GM19468 (cell line): ENCODE measurements at regions not wholly inside any gene's neighbourhood (a gene's known extent, or its start where the extent isn't known, plus 50 kb on each side); places are given as distances from the start of the nearest gene placed in this dataset.
"Not testable (repeated sequence)": the region's sequence is repeated elsewhere in the genome, so short reads cannot be mapped to it uniquely, and the experiment has no call there.

Experiments used
- ATAC-seq: cut with Tn5 transposase; IDR thresholded peaks from one replicate; pipeline ENCODE4 v1.9.1; 2021; ENCODE audit warnings: mild to moderate bottlenecking, moderate library complexity, moderate number of reproducible peaks; ENCODE audit not compliant: unreplicated experiment; ENCODE audit errors: extremely low read depth

DNA sequence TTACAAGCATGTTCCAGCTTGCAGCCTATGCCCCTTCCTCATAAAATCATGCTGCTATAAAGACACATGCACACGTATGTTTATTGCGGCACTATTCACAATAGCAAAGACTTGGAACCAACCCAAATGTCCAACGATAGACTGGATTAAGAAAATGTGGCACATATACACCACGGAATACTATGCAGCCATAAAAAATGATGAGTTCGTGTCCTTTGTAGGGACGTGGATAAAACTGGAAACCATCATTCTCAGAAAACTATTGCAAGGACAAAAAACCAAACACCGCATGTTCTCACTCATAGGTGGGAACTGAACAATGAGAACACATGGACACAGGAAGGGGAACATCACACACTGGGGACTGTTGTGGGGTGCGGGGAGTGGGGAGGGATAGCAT is 75.3 kb upstream of the ZNF746 start:
- ATAC-seq: not testable (repeated sequence)

DNA sequence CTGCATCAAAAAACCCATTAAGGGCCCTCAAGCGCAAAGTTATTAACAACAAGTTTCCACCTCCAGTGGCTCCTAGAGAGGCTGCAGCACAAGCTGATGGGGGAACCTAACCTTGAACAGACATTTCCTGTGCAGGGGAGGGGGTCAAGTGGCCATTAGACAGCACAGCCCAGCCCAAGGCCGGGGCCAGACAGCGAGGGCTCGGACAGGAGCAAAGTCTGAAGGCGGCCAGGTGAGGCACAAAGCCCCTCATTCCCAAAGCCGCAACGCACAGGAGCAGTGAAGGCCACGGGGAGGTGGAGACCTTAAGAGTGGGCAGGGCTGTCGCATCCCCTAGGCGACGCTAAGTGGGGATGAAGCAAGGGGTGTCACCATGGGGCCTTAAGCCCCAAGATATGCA is 73.2 kb upstream of the ZNF746 start:
- no peak for ATAC-seq

DNA sequence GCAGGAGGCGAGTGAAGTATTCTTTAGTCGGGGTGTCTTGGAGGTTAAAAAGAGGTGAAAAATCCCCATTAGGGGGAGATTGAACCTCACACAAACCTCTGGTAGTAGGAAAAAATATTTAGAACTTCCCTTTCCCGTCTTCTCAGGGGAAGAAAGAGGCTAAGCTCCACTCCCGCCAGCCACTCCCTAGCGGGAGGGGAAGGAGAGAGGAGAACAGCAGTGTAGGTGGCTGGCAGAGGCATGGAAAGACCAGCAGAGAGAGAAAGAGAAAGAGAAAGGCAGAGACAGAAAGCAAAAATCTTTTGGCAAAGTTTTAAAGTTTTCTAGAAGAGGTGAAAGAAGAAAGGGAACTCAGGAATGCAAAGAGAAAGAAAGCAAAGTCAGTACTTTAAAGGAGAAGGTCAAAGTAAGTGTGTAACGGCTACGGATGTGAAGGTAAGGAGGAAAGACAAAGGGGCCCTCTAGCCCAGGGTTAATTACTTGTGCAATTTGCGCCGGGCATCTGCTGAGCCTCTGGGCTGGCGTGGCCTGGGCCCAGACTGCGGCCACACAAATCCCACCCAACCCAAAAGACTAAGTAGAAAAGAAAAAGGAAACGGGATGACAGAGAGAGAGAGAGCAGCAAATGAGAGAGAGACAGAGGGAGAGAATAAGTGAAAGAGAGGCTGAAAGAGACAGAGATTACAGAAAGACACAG is 72.3 kb upstream of the ZNF746 start:
- ATAC-seq: no peak

DNA sequence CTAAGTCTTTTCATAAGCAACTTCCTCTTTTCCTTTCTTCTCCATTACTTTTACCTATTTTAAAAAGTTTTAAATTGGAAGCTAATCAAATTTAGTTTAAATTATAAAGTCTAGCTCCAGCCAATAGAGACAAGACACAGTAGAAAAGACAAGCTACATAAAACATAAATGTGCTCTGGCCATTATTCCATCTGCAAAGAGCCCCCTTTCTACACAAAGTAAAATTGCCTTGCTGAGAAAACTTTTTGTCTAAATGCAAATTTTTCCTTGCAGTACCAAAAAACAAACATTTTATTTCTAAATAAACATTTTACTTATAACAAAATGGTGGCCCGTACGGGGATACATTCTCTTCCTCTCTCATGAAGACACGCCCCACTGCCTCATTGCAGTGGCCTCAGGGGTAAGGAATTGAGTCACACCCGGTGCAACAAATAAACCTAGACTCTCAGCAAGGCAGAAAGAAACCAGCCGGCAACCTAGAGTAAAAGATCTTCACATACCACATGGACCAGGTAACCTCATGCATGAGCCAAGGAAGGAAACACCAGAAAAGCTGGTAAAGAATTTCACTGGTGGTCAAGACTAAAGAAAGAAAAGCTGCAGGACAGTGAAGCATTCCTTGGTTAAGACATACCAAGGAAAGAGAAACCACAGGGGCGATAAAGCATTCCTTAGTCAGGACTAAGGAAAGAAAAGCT is 71.6 kb upstream of the ZNF746 start:
- no peak for ATAC-seq

DNA sequence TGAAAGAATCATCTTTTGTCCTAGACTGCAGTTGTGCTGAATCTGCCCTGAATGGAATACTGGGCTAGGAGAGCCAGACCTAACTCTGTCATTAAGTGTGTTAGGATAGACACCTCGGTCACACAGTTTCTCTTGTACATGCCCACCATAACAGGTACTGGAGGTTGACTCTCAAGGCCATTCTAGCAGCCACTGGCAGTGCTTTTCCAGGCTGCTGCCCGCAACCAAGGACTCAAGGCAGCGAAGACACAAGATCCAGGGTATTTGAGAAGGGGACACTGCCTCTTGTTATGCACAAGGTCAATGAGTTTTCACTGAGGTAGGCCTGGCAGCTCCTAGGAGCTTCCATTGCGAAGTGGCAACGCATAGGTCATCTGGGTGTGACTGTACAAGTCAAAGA is 70.6 kb upstream of the ZNF746 start:
- no peak for ATAC-seq

DNA sequence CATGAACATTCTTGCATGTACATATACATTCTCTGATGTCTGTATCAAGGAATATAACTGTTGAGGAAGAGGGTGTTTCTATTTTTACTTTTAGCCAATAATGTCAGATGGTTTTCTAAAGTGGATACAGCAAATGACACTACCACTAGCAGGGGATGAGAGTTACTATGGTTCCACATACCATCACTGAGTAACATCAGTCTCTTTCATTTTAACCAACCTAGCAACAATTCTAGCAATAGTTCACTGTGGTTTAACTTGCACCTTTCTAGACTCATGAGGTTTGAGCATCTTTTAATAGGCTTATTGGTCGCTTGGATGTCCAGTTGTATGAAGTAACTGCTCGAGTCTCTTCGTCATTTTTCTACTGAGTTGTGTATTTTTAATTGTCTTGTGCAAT is 68.5 kb upstream of the ZNF746 start:
- ATAC-seq: no peak

DNA sequence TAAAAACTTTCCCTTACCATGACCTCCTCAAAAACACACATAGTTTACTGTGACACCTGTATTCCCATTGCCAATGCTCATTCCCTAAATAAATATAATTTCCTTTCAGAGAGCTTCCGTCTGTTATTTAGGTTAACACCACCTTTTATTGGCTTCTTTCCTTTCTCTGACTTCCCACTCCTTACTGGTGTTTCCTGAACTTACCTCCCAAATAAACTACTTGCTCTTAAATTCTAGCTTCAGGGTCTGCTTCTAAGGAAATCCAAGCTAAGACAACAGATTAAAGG is 67.4 kb upstream of the ZNF746 start:
- no peak for ATAC-seq

DNA sequence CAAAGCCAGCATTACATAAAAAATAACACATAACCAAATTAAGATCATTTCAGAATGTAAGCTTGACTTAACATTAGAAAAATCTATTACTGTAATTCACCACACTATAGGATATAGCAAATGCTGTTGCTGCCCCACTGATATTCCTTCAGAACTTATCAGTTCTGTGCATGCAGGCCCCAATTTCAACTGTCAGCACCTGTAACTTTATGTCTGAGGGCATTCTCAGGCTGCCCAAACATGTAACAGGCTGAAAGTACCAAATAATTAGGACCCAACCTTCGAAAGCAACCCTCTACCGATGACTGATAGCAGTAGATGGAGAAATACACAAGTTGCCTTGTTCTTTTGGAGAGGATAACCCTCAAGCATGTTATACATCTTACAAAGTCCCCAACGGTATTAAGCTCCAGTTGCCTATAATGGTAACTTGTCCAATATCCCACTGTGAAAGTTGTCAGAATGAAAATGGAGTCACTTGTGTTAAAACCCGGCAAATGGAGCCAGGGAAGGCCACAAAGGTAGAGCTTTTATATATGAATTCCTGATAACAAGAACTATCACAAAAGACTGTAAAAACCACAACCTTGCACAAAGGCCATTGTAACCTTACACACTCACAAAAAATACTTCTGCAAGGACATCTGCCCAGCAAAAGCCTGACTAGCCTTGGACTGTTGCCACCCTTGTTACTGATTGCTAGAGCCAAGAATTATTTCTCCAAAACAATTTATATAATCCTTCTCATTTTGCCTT is 66.9 kb upstream of the ZNF746 start:
- no peak for ATAC-seq

DNA sequence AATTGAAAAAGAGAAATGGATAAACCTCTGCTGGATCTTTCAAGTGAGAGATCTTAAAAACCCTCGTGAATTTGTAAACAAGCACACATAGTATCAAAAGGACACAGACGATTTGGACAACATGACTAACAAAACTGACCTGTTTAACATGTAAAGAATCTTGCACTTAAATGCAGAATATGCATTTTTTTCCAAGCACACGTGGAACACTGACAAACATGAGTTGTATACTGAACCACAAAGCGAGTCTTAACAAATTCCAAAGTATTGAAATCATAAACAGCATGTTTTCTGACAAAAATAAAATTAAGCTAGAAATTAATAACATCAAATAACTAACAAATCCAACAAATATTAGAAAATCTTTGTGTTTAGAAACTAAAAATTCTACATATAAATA is 65.0 kb upstream of the ZNF746 start:
- no peak for ATAC-seq

DNA sequence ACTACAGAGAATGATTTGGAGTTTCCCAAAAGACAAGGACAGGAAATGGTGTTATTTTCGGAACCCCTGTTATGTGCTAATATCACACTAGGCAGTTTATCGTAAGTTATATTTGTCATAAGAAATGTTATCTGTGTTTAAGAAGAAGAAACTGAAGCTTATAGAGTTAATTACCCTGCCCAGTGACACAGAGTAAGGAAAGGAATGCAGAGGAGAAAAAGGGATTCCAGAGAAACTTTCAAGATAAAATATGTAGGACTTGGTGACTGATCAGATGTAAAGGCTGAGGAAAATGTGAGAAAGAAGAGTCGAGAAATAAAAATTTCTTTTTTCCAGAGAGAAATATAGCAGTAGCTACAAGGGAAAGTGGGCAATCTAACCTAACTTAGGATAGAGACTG is 63.5 kb upstream of the ZNF746 start:
- no peak for ATAC-seq

DNA sequence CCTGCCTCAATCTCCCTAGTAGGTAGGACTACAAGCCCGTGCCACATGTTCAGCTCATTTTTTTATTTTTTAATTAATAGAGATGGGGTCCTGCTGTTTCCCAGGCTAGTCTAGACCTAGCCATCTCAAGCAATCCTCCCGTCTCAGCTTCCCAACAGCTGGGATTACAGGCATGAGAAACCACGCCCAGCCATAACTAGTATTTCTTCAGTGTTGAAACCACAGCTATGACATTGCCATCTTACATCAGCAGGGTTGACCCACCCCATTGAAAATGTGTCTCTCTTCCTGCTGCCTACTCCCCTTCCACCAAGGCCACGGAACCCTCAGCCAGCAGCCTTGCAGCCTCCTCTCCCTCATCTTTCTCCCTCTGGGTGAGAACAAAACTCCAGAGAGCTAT is 62.1 kb upstream of the ZNF746 start:
- no peak for ATAC-seq

DNA sequence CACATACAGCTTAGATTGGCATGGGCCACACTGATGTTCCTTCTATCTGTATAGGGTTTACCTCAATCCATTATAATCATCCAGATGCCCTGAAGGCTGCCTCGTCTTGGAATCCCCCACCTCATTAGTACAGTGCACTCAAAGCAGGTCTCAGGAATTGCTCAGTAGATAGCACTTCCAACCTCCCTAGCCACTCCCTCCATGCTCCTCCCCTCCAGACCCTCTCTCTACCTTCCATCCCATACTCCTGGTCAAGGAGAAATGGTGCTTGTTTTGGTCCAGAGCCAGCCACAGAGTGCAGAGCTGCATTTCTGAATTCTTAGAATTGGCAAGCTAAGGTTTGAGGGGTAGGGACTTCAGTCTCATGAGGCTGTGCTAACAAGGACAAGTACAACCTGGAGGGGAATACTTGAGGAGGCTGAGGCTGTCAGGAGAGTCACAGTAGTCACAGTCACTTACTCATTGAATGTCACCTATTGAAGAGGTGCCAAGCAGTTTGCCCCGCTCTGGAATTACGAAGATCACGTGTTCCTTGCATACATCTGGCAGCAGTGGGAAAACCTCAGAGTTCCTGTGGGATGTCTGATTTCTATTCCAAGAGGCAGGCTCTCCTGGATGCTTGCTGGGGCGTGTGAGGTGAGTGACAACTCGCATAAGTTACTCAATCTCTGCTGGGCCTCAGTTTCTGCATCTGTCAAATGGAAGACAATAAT is 60.7 kb upstream of the ZNF746 start:
- ATAC-seq: no peak

DNA sequence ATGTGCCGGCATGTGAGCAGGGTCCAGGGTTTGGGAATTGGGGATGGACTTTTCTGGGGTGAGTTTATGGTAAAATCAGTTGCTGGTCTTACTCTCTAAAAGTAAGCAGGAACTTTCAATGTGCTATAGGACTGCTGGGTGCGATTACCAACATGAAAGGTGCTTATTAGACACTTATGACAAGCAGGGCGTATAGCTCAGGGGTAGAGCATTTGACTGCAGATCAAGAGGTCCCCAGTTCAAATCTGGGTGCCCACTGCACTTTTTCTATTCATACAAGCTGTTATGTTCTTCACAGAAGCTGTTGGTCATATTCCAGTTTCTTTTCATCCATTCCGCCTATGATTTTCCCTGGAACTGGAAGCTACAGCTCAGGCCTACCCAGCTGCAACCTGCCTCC is 58.9 kb upstream of the ZNF746 start:
- not testable (repeated sequence) for ATAC-seq

DNA sequence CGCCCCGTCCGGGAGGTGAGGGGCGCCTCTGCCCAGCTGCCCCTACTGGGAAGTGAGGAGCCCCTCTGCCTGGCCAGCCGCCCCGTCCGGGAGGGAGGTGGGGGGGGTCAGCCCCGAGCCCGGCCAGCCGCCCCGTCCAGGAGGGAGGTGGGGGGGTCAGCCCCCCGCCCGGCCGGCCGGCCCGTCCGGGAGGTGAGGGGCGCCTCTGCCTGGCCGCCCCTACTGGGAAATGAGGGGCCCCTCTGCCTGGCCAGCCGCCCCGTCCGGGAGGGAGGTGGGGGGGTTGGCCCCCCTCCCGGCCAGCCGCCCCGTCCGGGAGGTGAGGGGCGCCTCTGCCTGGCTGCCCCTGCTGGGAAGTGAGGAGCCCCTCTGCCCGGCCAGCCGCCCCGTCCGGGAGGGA is 57.2 kb upstream of the ZNF746 start:
- ATAC-seq: not testable (repeated sequence)

DNA sequence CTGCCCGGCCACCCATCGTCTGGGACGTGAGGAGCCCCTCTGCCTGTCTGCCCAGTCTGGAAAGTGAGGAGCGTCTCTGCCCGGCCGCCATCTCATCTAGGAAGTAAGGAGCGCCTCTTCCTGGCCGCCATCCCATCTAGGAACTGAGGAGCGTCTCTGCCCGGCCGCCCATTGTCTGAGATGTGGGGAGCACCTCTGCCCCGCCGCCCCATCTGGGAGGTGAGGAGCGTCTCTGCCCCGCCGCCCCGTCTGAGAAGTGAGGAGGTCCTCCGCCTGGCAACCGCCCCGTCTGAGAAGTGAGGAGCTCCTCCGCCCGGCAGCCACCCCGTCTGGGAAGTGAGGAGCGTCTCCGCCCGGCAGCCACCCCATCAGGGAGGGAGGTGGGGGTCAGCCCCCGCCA is 56.4 kb upstream of the ZNF746 start:
- not testable (repeated sequence) for ATAC-seq

DNA sequence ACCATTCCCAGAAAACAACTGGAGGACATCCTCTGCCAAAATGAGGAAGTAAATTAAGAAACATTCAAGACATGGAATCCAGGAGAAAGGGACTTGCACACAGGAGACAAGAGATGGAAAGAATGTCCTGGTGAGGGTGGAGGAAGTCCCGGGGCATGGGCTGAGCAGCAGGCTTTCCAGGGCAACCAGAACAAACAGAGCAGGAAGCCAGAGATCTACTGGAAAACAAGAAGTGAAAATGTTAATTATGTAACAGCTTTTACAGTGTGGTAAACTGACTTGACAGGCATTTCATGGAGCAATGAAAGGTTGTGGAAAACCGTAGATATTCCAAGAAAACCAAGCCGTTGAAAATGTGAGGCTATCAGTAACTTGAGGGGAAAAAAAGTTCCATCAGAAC is 55.2 kb upstream of the ZNF746 start:
- ATAC-seq: no peak
